Thoracic aorta (tissue), 2 donors: ENCODE measurements at regions not wholly inside any gene's neighbourhood (a gene's known extent, or its start where the extent isn't known, plus 50 kb on each side); places are given as distances from the start of the nearest gene placed in this dataset.

ENCODE experiments used
- ATAC-seq: fragments of 150-250 bp; one replicate; pipeline ENCODE4 v1.8.0; 2017; ENCODE audit warnings: low read depth; ENCODE audit not compliant: insufficient number of reproducible peaks, low FRiP score
- DNase-seq: peaks from one replicate; pipeline ENCODE4 v3.0.0-alpha.2; 2020; ENCODE audit warnings: low spot score
- H3K27ac ChIP-seq, 2 donors: fragments of 200-600 bp; sonication (generic); 1 replicate in 1 of 2; 2 replicates in 1 of 2; pipeline ENCODE4 v1.5.1; 2016; ENCODE audit warnings: mild to moderate bottlenecking in 2 of 2, moderate library complexity in 2 of 2
- H3K27me3 ChIP-seq: fragments of 200-600 bp; sonication (generic); replicated peaks from 2 replicates; pipeline ENCODE4 v1.6.0; 2016; ENCODE audit warnings: mild to moderate bottlenecking; ENCODE audit not compliant: insufficient read depth
- H3K36me3 ChIP-seq: fragments of 200-600 bp; sonication (generic); one replicate; pipeline ENCODE4 v1.5.1; 2016
- H3K4me1 ChIP-seq, 2 donors: fragments of 200-600 bp; sonication (generic); 1 replicate in 1 of 2; 2 replicates in 1 of 2; pipeline versions ENCODE4 v1.5.1 to v1.6.0; 2016; ENCODE audit warnings: low read depth in 2 of 2, mild to moderate bottlenecking in 1 of 2; ENCODE audit not compliant: control insufficient read depth in 1 of 2
- H3K4me3 ChIP-seq: fragments of 200-600 bp; sonication (generic); 2 replicates; pipeline ENCODE4 v1.5.1; 2016; ENCODE audit warnings: mild to moderate bottlenecking
- H3K9me3 ChIP-seq: fragments of 200-600 bp; sonication (generic); 2 replicates; pipeline ENCODE4 v1.5.1; 2016
- CTCF ChIP-seq: fragments of 200-600 bp; sonication (generic); IDR thresholded peaks from one replicate; pipeline ENCODE4 v1.5.1; 2019; ENCODE audit warnings: antibody characterized with exemption

GRCh38 chr4:114304567-114304966 lies 294.0 kb upstream of the UGT8 start:
- Histone ChIP-seq H3K9me3 (no peaks in the 10 kb centered on the region), H3K27ac (no peak overlapping the region), H3K4me1 (no peaks in the 10 kb centered on the region), H3K36me3 (no peaks in the 10 kb centered on the region), H3K4me3 (no peak overlapping the region), H3K27me3 (no peaks in the 10 kb centered on the region)
- no peak for DNase-seq
- no peak for ATAC-seq
- no peak for TF ChIP-seq CTCF

DNA sequence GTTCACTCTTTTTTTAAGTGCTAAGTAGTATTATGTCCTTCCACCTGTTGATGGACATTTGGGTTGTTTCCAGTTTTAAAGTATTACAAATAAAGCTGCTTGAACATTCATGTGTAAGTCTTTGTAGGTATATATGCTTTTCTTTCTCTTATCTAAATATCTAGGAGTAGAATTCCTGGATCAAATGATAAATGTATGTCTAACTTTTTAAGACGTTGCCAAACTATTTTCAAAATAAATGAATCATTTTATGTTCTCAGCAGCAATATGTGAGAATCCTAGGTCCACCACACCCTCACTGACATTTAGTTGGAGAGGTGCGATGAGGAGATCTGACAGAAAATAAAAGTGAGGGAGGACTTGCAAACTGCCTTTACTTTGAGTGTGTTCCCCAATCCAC lies 291.7 kb upstream of the UGT8 start:
- Histone ChIP-seq H3K27ac (no peak overlapping the region), H3K36me3 (no peaks in the 10 kb centered on the region), H3K4me1 (peaks cover 0 to 4% of the 10 kb centered on the region in 2 donors), H3K9me3 (no peaks in the 10 kb centered on the region), H3K27me3 (no peaks in the 10 kb centered on the region), H3K4me3 (no peak overlapping the region)
- ATAC-seq (no peak), DNase-seq (no peak)
- TF ChIP-seq CTCF = no peak

- H3K36me3 ChIP-seq = no peaks in the 10 kb centered on the region
- no peak for DNase-seq
Observed at GRCh38 chr4:114310296-114310925, 288.2 kb upstream of the UGT8 start.

DNA sequence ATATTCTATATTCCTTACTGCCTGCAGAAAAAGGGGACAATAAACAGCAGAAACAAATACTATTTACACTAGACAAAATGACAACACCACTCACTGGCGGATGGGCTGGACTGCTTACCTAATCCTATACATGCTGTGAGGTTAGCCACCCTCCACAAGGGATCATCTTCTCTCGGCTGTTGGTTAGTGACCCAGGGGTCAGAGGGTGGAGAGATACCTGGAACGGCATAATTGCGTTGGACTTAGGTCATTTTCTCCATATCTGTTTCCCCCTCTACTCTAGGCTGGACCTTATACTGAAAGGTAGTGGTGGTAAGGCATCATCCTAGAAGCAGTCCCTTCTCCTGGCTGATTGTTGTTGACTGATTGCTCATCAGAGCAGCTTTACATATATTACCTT lies 286.8 kb upstream of the UGT8 start:
- no peak for TF ChIP-seq CTCF
- Histone ChIP-seq H3K27me3 (no peaks in the 10 kb centered on the region), H3K27ac (no peak overlapping the region), H3K4me3 (no peak overlapping the region), H3K4me1 (peaks cover 0 to 4% of the 10 kb centered on the region in 2 donors), H3K36me3 (no peaks in the 10 kb centered on the region), H3K9me3 (no peaks in the 10 kb centered on the region)
- DNase-seq (no peak), ATAC-seq (no peak)

More at GRCh38 chr4:114310296-114310925, 288.2 kb upstream of the UGT8 start:
- H3K4me1 ChIP-seq = peaks cover 0 to 4% of the 10 kb centered on the region in 2 donors
- no peak for TF ChIP-seq CTCF
- no peak overlapping the region for H3K27ac ChIP-seq
- no peak for ATAC-seq
- H3K27me3 ChIP-seq = no peaks in the 10 kb centered on the region
- H3K9me3 ChIP-seq = no peaks in the 10 kb centered on the region
- no peak overlapping the region for H3K4me3 ChIP-seq

DNA sequence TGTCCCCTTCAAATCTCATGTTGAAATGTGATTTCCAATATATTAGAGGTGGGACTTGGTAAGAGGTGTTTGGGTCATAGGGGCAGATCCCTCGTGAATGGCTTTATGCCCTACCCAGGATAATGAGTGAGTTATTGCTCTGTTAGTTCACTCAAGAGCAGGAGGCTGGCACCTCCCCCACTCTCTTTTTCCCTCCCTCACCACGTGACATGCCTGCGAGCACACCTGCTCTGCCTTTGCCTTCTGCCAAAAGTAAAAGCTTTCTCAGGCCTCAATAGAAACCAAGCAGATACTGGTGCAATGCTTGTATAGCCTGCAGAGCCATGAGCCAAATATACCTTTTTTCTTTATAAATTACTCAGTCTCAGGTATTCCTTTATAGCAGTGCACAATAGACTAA lies 286.3 kb upstream of the UGT8 start:
- H3K4me1 ChIP-seq = peaks cover 0 to 4% of the 10 kb centered on the region in 2 donors
- no peaks in the 10 kb centered on the region for H3K9me3 ChIP-seq
- H3K36me3 ChIP-seq = no peaks in the 10 kb centered on the region
- no peak overlapping the region for H3K4me3 ChIP-seq
- DNase-seq (no peak), ATAC-seq (no peak)
- no peak for TF ChIP-seq CTCF
- H3K27me3 ChIP-seq = no peaks in the 10 kb centered on the region
- H3K27ac ChIP-seq = no peak overlapping the region
